ENCODE measurements at regions not wholly inside any gene's neighbourhood (a gene's known extent, or its start where the extent isn't known, plus 50 kb on each side); places are given as distances from the start of the nearest gene placed in this dataset.

- TF ChIP-seq EP300 (IDR thresholded peaks at IDR 0.05; ENCODE audit: low read depth) (no peak), POLR2AphosphoS5 (IDR thresholded peaks at IDR 0.05) (no peak), POLR2A (IDR thresholded peaks at IDR 0.05) (no peak)
- TF ChIP-seq, protein P1, sequence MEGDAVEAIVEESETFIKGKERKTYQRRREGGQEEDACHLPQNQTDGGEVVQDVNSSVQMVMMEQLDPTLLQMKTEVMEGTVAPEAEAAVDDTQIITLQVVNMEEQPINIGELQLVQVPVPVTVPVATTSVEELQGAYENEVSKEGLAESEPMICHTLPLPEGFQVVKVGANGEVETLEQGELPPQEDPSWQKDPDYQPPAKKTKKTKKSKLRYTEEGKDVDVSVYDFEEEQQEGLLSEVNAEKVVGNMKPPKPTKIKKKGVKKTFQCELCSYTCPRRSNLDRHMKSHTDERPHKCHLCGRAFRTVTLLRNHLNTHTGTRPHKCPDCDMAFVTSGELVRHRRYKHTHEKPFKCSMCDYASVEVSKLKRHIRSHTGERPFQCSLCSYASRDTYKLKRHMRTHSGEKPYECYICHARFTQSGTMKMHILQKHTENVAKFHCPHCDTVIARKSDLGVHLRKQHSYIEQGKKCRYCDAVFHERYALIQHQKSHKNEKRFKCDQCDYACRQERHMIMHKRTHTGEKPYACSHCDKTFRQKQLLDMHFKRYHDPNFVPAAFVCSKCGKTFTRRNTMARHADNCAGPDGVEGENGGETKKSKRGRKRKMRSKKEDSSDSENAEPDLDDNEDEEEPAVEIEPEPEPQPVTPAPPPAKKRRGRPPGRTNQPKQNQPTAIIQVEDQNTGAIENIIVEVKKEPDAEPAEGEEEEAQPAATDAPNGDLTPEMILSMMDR (IDR thresholded peaks at IDR 0.05) = no peak
Measured at GRCh38 chr7:54245020-54245419, 297.2 kb upstream of the VSTM2A start.
